Suprapubic skin (tissue), 3 donors: ENCODE measurements at regions not wholly inside any gene's neighbourhood (a gene's known extent, or its start where the extent isn't known, plus 50 kb on each side); places are given as distances from the start of the nearest gene placed in this dataset.

Experiments
- EP300 ChIP-seq: sonication (generic); formaldehyde crosslinking; IDR thresholded peaks from one replicate; pipeline ENCODE4 v1.6.1; 2017; ENCODE audit warnings: antibody characterized with exemption
- POLR2A ChIP-seq, 2 donors: fragments of 450-650 bp; IDR thresholded peaks; one replicate each; pipeline ENCODE4 v1.6.1; 2017; ENCODE audit warnings: antibody characterized with exemption in 2 of 2, mild to moderate bottlenecking in 2 of 2, moderate library complexity in 2 of 2
- TF ChIP-seq, protein P1 (sequence below), 2 donors: fragments of 200-600 bp in 1 of 2; fragments of 450-650 bp in 1 of 2; sonication (generic) in 1 of 2; IDR thresholded peaks; one replicate each; pipeline ENCODE4 v1.5.1; 2016 to 2019; ENCODE audit warnings: antibody characterized with exemption in 2 of 2, mild to moderate bottlenecking in 1 of 2, moderate library complexity in 1 of 2

DNA sequence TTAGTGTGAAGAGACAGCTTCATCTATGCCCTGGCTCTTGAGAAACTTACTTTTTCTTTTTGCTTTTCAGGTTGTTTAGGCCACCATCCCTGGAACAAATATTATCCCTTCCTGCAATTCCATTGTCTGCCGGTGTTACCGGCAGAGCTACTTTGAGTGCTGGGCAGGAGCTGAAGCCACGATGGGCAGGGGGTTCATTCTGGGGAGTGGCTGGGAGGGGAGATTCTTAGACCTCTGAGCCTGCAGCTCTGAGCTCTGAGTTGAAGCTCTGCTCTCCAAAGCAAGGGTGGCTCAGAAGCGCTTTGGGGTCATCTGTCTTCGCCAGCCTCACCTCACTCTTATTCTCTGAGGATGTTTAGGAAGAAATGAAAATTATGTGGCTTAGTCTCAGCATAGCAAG is 1066.6 kb upstream of the SLC10A2 start:
- TF ChIP-seq POLR2A (IDR thresholded peaks at IDR 0.05): no peak
- TF ChIP-seq, protein P1, sequence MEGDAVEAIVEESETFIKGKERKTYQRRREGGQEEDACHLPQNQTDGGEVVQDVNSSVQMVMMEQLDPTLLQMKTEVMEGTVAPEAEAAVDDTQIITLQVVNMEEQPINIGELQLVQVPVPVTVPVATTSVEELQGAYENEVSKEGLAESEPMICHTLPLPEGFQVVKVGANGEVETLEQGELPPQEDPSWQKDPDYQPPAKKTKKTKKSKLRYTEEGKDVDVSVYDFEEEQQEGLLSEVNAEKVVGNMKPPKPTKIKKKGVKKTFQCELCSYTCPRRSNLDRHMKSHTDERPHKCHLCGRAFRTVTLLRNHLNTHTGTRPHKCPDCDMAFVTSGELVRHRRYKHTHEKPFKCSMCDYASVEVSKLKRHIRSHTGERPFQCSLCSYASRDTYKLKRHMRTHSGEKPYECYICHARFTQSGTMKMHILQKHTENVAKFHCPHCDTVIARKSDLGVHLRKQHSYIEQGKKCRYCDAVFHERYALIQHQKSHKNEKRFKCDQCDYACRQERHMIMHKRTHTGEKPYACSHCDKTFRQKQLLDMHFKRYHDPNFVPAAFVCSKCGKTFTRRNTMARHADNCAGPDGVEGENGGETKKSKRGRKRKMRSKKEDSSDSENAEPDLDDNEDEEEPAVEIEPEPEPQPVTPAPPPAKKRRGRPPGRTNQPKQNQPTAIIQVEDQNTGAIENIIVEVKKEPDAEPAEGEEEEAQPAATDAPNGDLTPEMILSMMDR (IDR thresholded peaks at IDR 0.05): no peak
- no peak for TF ChIP-seq EP300
